GM21529 (cell line): ENCODE measurements at regions not wholly inside any gene's neighbourhood (a gene's known extent, or its start where the extent isn't known, plus 50 kb on each side); places are given as distances from the start of the nearest gene placed in this dataset.
"Not testable (repeated sequence)": the region's sequence is repeated elsewhere in the genome, so short reads cannot be mapped to it uniquely, and the experiment has no call there.

ENCODE experiments used
- ATAC-seq: cut with Tn5 transposase; IDR thresholded peaks from one replicate; pipeline ENCODE4 v1.9.1; 2021; ENCODE audit not compliant: unreplicated experiment

- no peak for ATAC-seq
Measured at GRCh38 chr6:144392536-144392935, 107.4 kb downstream of the UTRN start.

- no peak for ATAC-seq
Measured at GRCh38 chr6:144394210-144394609, 109.1 kb downstream of the UTRN start.

DNA sequence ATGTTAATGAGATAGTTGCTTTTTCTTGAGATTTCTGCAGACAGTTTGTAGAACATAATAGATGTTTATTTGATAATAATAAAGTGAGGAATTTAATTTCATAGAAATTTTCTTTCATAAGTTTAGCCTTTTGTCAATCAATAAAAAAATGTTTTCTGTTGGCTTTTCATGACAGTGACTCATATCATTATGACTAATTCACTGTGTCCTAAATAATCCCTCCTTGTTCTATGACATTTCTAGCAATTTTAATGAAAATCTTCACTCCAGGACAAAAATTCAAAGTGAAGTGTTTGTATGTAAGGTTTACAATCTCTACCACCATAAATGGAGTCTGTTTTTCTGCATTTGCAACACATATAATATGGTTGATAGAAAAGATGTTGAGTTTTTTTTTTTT lies 109.9 kb downstream of the UTRN start:
- no peak for ATAC-seq

DNA sequence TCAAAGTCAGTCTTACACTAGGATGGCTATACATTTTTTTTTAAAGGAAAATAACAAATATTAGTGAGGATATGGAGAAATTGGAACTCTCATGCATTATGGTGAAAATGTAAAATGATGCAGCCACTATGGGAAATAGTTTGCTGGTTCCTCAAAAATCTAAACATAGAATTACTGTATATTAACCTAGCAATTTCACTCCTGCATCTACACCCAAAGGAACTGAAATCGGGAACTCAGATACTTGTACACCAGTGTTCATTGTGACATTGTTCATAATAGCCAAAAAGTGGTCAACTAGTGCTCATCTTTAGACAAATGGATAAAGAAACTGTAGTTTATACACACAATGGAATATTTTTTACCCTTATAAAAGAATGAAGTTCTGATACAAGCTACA lies 110.7 kb downstream of the UTRN start:
- ATAC-seq: no peak

DNA sequence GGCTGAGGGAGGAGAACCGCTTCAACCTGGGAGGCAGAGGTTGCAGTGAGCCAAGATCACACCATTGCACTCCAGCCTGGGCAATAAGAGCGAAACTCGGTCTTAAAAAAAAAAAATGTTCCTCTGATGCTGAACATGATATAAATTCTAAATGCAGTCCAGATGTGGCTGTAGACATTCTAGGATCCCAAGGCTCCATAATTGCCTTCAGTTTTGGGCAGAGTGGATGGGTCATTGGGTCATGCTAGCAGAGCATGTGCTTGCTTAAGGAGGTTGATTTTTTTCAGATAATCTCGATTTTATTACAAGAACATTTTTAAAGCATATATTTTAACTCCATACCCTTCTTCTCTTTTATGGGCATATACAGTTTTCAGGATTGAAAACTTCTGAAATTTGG lies 112.0 kb downstream of the UTRN start:
- no peak for ATAC-seq

GRCh38 chr6:144400321-144400720 lies 115.2 kb downstream of the UTRN start:
- no peak for ATAC-seq

DNA sequence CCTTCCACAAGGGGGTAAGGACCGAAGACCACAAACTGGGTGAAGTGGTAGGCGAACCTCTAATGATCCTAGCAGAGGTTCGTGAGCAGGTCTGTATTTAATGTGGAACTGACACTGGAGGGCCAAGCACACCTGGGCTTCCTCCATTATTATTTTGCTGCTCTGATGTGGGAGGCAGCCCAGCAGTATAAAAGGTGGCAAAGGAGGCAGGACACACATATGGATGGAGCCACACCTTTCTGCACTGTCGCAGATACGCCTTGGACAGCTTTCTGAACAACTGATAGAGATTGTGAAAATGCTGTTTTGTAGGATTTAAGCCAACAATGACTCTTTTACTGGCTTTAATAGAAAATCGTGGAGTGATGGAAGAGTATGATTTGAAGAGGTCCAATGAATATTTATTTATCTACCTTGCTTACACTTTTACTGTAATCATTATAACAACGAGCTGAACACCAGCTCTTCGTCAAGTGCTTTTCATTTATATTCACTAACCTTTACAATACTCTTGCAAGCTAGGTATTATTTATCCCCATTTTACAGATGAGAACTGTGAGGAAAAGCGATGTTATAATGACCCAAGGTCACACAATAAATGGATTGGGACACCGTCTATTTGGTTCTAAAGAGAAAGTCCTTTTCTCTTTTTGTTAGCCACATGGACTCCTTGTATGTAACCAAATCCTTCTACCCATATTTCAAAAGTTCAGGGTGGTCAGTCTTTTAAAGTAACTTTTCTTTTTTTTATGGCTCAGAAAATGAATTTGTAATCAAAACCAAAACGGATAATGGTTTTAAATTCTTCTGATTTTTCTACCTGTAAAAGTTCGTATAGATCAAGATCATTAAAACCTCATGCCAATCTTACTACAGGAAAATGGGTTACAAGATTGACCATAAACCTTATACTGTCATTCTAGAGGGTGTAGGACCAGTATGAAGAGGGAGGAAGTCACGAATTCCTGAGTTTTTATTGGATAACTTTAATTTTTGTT lies 116.9 kb downstream of the UTRN start:
- ATAC-seq: no peak

DNA sequence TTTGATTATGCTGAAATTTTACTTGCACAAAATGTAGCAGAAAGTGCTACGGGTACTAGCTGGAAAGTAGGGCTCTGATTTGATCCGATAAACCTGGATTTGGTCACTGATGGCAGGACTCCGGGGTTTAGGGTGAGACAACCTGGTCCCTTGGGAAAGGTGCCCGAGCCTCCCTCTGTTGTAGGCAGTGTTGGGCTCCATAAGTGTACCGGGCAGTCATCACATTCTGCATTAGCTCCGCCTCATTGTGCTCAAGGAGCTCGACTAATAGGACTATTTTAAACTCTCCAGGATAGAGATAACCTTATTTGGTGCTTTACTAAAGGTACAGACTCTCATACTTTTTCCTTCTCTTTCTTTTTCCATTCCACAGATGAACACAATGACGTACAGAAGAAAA lies 117.6 kb downstream of the UTRN start:
- no peak for ATAC-seq

- no peak for ATAC-seq
Measured at GRCh38 chr6:144405163-144405562, 120.0 kb downstream of the UTRN start.

- no peak for ATAC-seq
Measured at GRCh38 chr6:144406796-144407195, 121.7 kb downstream of the UTRN start.

GRCh38 chr6:144408161-144408560 lies 123.0 kb downstream of the UTRN start:
- ATAC-seq: no peak

DNA sequence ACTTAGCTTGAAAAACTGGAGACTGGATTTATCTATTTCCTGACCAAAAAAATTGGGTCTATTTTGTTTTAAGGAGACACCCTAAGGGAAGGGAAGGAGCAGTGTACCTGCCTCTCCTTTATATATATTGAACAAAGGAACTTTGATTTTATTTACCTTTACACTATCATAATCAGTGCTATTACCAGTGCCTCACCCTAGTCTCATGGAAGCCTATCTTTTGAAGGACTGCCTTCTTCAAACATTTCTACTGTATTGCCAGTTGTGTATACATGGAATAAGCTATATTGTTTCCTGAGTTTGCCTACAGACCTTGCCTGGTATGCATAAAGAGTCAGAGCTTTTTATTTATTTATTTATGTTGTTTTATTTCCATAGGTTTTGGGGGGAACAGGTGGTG lies 124.9 kb downstream of the UTRN start:
- ATAC-seq: no peak

- ATAC-seq: not testable (repeated sequence)
Measured at GRCh38 chr6:144410574-144410973, 125.4 kb downstream of the UTRN start.

GRCh38 chr6:144411531-144412165 lies 126.5 kb downstream of the UTRN start:
- ATAC-seq: no peak

GRCh38 chr6:144413418-144413817 lies 128.3 kb downstream of the UTRN start:
- no peak for ATAC-seq

GRCh38 chr6:144415014-144415413 lies 129.9 kb downstream of the UTRN start:
- no peak for ATAC-seq

DNA sequence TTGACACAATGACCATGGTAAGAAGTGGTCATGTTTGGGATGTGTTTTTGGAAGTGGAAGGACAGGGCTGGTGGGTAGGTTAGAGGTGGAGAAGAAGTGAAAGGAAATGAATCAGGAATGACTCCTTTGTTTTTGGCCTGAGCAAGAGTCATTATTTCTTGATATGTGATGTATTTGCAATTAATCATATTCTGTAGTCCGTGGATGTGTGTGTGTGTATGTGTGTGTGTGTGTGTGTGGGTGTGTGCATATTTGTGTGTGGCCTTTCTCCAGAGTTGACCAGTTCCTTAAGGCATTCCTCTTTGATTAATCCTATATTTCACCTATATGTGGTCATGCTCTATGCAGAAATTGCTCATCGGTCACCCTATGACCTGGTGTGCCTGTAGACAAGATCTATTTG lies 130.7 kb downstream of the UTRN start:
- no peak for ATAC-seq

- ATAC-seq: no peak
Measured at GRCh38 chr6:144416244-144416643, 131.1 kb downstream of the UTRN start.

- no peak for ATAC-seq
Measured at GRCh38 chr6:144416773-144417172, 131.6 kb downstream of the UTRN start.

DNA sequence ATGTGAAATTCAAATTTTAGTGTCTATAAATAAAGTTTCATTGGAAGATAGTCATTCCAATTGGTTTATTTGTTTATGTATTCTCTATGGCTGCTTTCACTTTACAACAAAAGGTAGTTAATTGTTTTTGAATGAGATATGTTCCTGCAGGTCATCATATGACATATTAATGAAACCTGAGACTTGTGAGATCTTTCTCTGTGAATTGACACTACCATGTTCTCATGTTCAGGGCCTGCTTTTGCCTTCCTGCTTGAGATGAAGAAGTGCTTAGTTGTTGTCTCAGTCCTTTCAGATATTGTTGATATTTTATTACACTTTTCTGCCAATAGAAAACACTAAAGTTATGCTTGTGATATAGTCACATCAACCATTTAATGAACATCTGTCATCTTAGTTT lies 132.5 kb downstream of the UTRN start:
- no peak for ATAC-seq

GRCh38 chr6:144418959-144419545 lies 133.9 kb downstream of the UTRN start:
- no peak for ATAC-seq

GRCh38 chr6:144423167-144423566 lies 138.0 kb downstream of the UTRN start:
- no peak for ATAC-seq
